NCI-H128 (cell line): ENCODE measurements at regions not wholly inside any gene's neighbourhood (a gene's known extent, or its start where the extent isn't known, plus 50 kb on each side); places are given as distances from the start of the nearest gene placed in this dataset.
A peak's percentile ranks its signal among the peaks of the same experiment; 100 is the strongest.
"Not testable (repeated sequence)": the region's sequence is repeated elsewhere in the genome, so short reads cannot be mapped to it uniquely, and the experiment has no call there.

Source experiments
- DNase-seq: peaks from one replicate; lab custom pipeline; 2025; ENCODE audit not compliant: unreplicated experiment; lab: John Stamatoyannopoulos, UW

GRCh38 chr1:208980605-208981004, 602.9 kb upstream of the CAMK1G start:
- no peak for DNase-seq

DNA sequence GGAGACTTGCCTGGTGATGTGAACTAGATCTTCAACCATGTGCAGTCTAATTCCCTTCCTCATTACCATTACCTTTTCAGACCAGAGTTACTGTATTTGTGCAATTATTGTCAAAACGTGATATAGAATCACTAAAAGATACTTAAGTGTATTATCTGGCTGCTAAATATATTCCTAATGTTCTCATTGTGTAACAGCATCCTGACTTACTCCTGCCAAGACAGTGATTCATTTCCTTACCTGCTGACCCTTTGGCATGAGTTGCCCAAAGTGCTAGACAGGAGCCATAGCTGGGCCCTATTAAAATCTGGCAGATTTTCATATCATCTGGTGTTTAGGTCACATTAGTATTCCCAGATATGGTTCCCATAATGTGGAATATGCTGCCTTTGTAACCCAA, 598.3 kb upstream of the CAMK1G start:
- no peak for DNase-seq

GRCh38 chr1:208988811-208989222, 594.7 kb upstream of the CAMK1G start:
- DNase-seq = no peak

DNA sequence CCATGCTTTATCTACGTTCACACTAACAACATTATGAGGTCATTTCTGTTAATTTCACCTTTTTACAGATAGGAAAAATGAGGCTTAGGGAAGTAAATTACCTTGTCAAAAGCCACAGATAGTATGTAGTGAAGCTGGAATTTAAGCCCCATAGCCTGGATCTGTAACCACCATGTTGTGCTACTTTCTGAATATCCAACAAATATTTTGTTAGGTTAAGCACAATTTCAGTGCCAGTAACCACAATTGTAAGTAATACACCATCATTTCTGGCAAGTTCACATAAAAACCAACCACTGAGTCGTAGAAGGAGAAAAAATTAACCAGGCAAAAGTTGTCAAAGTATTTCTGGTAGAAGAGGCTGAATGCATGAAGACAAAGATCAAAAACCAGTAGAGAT, 593.1 kb upstream of the CAMK1G start:
- DNase-seq = no peak

DNA sequence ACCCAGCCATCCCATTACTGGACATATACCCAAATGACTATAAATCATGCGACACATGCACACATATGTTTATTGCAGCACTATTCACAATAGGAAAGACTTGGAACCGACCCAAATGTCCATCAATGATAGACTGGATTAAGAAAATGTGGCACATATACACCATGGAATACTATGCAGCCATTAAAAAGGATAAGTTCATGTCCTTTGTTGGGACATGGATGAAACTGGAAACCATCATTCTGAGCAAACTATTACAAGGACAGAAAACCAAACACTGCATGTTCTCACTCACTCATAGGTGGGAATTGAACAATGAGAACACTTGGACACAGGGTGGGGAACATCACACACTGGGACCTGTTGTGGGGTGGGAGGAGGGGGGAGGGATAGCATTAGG, 586.5 kb upstream of the CAMK1G start:
- not testable (repeated sequence) for DNase-seq

DNA sequence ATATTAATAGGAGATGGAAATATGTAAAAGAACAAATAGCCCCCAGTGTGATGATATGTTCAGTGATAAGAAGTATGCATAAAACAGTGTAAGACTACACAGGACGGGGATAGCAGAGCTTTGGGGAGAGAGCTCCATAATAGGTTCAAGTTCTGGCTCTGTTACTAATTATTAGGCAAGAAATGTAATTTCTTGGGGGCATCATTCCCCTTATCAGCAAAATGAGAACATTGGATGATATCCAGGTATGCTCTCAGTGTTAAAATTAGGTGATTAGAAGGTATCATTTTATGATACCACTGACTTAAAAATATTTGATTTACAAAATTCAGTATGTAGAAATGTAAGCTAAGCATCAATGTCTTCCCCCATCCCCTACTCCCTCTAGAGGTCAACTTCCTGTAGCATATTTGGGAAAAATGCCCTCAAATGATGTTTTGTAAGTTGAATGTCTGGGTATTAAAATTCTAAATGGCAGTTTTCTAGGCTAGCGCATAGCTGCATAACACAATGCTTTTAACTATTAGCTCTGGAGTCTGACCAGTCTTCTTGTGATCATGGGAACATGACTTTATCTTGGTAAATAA, 585.7 kb upstream of the CAMK1G start:
- no peak for DNase-seq

DNA sequence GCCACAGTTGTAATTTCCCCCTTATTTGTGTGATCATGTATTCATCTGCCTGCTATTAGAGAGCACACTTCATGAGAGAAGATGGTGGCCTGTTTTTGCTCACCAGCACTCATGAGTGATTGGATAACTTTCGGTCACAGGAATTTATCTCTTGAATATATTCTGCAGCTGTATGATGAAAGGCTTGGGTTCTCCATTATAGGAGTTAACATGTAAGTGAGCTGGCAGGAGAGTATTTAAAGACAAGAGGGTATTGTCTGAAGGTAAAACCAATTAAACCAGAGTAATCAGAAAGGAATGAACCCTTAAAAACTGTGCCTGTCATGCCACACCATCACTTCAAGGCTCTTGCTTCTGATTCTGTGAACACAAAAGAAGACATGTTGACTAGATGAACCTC, 574.9 kb upstream of the CAMK1G start:
- DNase-seq = no peak

DNA sequence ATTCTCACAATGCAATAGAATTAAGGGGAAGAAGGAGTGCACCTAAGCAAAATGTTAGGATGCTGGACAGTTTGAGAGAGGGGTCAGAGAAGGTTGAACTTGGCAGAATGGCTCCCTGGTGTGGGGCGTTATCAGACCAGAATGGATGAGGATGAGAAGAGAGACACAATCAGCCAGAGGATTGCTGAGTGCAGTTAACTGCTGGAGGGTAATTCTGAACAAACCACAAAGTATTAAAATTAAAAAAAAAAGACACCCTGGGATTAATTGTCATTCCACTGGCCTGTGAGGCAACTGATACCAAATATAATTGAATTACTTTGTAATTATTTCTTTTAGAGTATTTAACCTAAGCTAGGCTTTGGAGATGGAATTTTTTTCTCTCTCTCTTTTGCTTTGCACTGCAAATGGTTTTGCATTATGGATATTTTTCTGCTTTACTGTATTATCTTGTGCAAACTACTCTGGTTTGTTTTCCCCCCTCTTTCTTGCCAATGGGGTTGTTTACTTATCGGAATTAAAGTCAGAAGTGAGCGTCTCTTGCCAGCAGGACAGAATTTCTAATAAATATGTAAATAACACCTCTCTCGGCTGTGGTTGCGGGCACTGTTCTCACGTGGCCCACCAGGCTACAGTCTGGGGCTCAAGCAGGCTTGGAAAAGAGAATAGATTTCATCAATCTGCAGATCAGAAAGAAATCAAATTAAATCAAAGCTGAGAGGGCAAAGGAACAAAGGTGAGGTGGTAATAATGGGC, 572.9 kb upstream of the CAMK1G start:
- no peak for DNase-seq

- DNase-seq = peak; percentile 77
Measured at GRCh38 chr1:209012443-209013196, 570.9 kb upstream of the CAMK1G start.

DNA sequence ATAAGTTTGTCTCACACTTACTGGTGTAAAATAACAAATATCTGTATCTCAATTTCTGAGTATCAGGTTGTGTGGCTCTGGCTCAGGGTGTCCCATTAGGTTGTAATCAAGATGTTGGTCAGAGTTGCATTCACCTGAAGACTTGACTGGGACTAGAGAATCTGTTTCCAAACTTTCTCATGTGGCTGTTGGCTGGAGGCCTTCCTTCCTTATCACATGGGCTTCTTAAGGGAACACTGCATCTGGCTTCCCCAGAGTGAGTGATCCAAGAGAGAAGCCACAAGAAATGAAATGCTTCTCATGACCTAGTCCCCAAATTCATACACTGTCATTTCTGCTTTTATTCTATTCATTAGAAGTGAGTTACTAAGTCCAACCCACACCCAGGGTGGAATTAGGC, 568.4 kb upstream of the CAMK1G start:
- DNase-seq = no peak

- no peak for DNase-seq
Measured at GRCh38 chr1:209021622-209022021, 561.9 kb upstream of the CAMK1G start.

- DNase-seq = no peak
Measured at GRCh38 chr1:209023790-209024189, 559.7 kb upstream of the CAMK1G start.

GRCh38 chr1:209029737-209030136, 553.8 kb upstream of the CAMK1G start:
- no peak for DNase-seq

GRCh38 chr1:209030454-209031167, 552.9 kb upstream of the CAMK1G start:
- no peak for DNase-seq

DNA sequence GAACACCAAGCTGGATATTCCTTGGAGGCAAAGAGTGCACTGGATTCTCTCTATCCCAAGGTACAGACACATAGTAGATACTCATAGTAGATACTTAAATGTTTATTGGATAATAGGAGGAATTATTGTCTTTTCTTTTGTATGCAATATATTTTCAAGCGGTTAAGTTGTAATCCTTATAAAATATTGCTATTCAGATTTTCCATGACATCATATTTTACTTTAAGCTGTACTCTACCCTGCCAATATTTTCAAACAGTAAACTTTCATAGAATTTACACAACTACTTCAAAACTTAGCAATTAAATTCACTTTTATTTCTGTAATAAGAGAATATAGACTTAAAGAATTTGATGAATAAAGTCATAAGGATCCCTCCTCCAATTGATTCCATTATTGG, 546.5 kb upstream of the CAMK1G start:
- DNase-seq = no peak

DNA sequence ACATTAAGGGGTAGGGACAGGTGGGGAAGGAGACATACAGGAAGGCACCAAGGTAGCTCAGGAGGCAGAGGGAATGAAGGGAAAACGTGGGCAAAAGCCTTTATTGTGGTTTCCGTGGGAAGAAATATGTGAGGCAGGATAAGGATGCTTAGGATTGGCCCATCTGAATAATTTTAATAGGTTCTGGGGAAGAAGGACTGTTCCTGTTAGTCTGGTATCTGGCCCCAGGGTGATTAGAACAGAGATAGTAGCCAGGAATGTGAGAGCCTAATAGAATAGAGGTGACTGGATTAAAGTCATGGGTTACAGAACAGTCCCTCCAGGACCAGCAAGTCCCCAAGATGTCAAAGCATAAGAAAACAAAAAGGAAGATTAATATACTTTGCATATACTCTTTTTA, 545.2 kb upstream of the CAMK1G start:
- DNase-seq = no peak

DNA sequence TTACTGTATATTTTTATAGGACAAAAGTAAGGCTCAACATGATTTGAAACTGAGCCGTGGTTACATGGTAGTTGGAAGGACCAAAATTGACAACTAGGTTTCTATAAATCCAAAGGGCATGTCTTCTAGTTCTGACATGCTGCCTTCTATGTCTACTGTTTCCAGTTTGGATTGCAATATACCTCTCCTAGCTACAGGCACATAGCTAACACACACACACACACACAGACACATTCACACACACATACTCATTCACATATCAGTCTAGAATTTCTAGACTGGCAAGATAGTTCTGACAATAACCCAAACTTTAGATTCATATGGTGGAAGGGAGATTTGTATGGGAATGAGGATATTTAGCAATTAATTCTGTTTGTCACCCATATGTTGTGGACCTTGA, 544.8 kb upstream of the CAMK1G start:
- no peak for DNase-seq

- no peak for DNase-seq
Measured at GRCh38 chr1:209040351-209040750, 543.2 kb upstream of the CAMK1G start.

DNA sequence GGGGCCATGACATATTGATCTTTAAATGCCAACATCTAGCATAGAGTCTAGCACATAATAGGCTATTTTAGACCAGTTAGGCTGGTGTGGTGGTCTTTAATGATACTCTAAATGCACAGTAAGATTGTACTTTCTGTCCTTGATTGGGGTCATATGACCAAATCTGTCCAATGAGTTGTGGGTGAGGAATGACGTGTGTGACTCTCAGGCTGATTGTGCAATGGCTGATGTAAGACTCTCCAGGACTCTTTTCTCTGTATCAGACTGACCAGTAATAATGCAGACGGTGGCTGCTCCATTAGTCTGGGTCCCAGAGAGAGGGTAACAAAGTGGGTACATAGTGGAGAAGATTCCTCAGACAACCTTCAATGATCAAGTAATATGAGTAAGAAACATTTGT, 541.6 kb upstream of the CAMK1G start:
- DNase-seq = no peak

- DNase-seq = no peak
Measured at GRCh38 chr1:209042413-209042812, 541.1 kb upstream of the CAMK1G start.

GRCh38 chr1:209045331-209046057, 538.0 kb upstream of the CAMK1G start:
- DNase-seq = no peak
